Smooth muscle cell (in vitro differentiated cells): ENCODE measurements at regions not wholly inside any gene's neighbourhood (a gene's known extent, or its start where the extent isn't known, plus 50 kb on each side); places are given as distances from the start of the nearest gene placed in this dataset.

ENCODE experiments used
- DNase-seq: peaks from one replicate; lab custom pipeline; 2025; ENCODE audit not compliant: unreplicated experiment; lab: John Stamatoyannopoulos, UW
- H2AFZ ChIP-seq: fragments of 200-600 bp; sonication (generic); 2 replicates; pipeline ENCODE4 v1.6.0; 2016; ENCODE audit warnings: antibody characterized with exemption, low read depth, mild to moderate bottlenecking
- H3F3A ChIP-seq: fragments of 200-600 bp; sonication (generic); 2 replicates; pipeline ENCODE4 v1.6.0; 2017; ENCODE audit warnings: antibody characterized with exemption, low read depth
- H3K27ac ChIP-seq: fragments of 200-600 bp; sonication (generic); 2 replicates; pipeline ENCODE4 v1.5.1; 2016; ENCODE audit warnings: low read depth, mild to moderate bottlenecking
- H3K27me3 ChIP-seq: fragments of 200-600 bp; sonication (generic); 2 replicates; pipeline ENCODE4 v1.6.1; 2016; ENCODE audit warnings: low read depth, mild to moderate bottlenecking
- H3K36me3 ChIP-seq: fragments of 200-600 bp; sonication (generic); 2 replicates; pipeline ENCODE4 v1.5.1; 2016; ENCODE audit warnings: low read depth
- H3K4me1 ChIP-seq: fragments of 200-600 bp; sonication (generic); 2 replicates; pipeline ENCODE4 v1.5.1; 2016; ENCODE audit warnings: low read depth
- H3K4me2 ChIP-seq: fragments of 200-600 bp; sonication (generic); 2 replicates; pipeline ENCODE4 v1.6.0; 2016; ENCODE audit warnings: mild to moderate bottlenecking
- H3K4me3 ChIP-seq: fragments of 200-600 bp; sonication (generic); 2 replicates; pipeline ENCODE4 v1.5.1; 2016; ENCODE audit warnings: mild to moderate bottlenecking
- H3K79me2 ChIP-seq: fragments of 200-600 bp; sonication (generic); 2 replicates; pipeline ENCODE4 v1.6.0; 2016; ENCODE audit warnings: low read depth, mild to moderate bottlenecking
- H3K9ac ChIP-seq: fragments of 200-600 bp; sonication (generic); 2 replicates; pipeline ENCODE4 v1.6.0; 2016; ENCODE audit warnings: low read depth
- H3K9me3 ChIP-seq: fragments of 200-600 bp; sonication (generic); replicated peaks from 2 replicates; pipeline ENCODE4 v1.5.1; 2016; ENCODE audit warnings: low read depth
- H4K20me1 ChIP-seq: fragments of 200-600 bp; sonication (generic); 2 replicates; pipeline ENCODE4 v1.6.0; 2016; ENCODE audit warnings: low read depth
- CTCF ChIP-seq: fragments of 200-600 bp; sonication (generic); IDR thresholded peaks from 2 replicates; pipeline ENCODE4 v1.5.1; 2017; ENCODE audit warnings: borderline replicate concordance, mild to moderate bottlenecking, antibody characterized with exemption; ENCODE audit not compliant: insufficient read depth, poor library complexity, severe bottlenecking
- WGBS: methylation state at CpG from one replicate; pipeline ENCODE4 v1.1.7; 2016; ENCODE audit warnings: low lambda C conversion rate; 5-methylcytosine and 5-hydroxymethylcytosine counted together

DNA sequence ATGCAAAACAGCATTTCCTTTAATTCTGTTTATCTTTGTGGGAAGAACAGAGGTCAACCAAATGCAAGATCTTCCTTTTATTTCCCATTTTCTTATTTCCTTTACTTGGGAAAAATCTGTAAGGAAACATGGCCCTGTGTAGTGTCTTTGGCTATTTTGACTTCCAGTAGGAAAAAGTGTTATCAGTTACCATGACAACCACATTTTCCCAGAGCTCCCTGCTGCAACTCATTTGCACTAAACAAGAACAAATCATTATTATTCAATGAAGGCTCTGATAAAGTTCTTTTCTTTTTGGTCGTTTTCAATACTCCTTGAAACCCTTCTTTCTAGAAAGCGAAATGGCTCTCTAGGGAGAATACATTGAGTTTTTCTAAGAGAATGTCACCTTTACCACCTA, 117.2 kb upstream of the DDX53 start:
- no peak overlapping the region for H3K27ac ChIP-seq
- H3K4me2 ChIP-seq, result no peak overlapping the region
- no peaks in the 10 kb centered on the region for H4K20me1 ChIP-seq
- H3F3A ChIP-seq, result no peaks in the 10 kb centered on the region
- H3K27me3 ChIP-seq, result no peaks in the 10 kb centered on the region
- H2AFZ ChIP-seq, result no peak overlapping the region
- H3K79me2 ChIP-seq, result no peaks in the 10 kb centered on the region
- H3K4me3 ChIP-seq, result no peak overlapping the region
- WGBS, result 57% methylated on average over 2 of the region's 2 CpGs
- H3K9me3 ChIP-seq, result no peaks in the 10 kb centered on the region
- no peaks in the 10 kb centered on the region for H3K4me1 ChIP-seq
- H3K36me3 ChIP-seq, result no peaks in the 10 kb centered on the region
- TF ChIP-seq CTCF, result no peak
- H3K9ac ChIP-seq, result no peak overlapping the region
- no peak for DNase-seq

- 79% methylated on average over 3 of the region's 3 CpGs for WGBS
- H3K27ac ChIP-seq, result no peak overlapping the region
- no peaks in the 10 kb centered on the region for H4K20me1 ChIP-seq
- no peak overlapping the region for H2AFZ ChIP-seq
- no peaks in the 10 kb centered on the region for H3K36me3 ChIP-seq
- H3K79me2 ChIP-seq, result no peaks in the 10 kb centered on the region
- H3K9me3 ChIP-seq, result no peaks in the 10 kb centered on the region
- H3F3A ChIP-seq, result no peaks in the 10 kb centered on the region
- TF ChIP-seq CTCF, result no peak
- no peaks in the 10 kb centered on the region for H3K4me1 ChIP-seq
- H3K27me3 ChIP-seq, result no peaks in the 10 kb centered on the region
- no peak overlapping the region for H3K9ac ChIP-seq
- H3K4me3 ChIP-seq, result no peak overlapping the region
- no peak for DNase-seq
- no peak overlapping the region for H3K4me2 ChIP-seq
Measured at GRCh38 chrX:22889819-22890218, 109.9 kb upstream of the DDX53 start.

GRCh38 chrX:22912616-22913015, 87.1 kb upstream of the DDX53 start:
- no peaks in the 10 kb centered on the region for H3K4me1 ChIP-seq
- H3K27ac ChIP-seq, result no peak overlapping the region
- H2AFZ ChIP-seq, result no peak overlapping the region
- H3K79me2 ChIP-seq, result no peaks in the 10 kb centered on the region
- no peaks in the 10 kb centered on the region for H3F3A ChIP-seq
- no peaks in the 10 kb centered on the region for H3K27me3 ChIP-seq
- WGBS, result 69% methylated on average over 3 of the region's 3 CpGs
- H3K36me3 ChIP-seq, result no peaks in the 10 kb centered on the region
- no peak for TF ChIP-seq CTCF
- no peak overlapping the region for H3K9ac ChIP-seq
- no peak for DNase-seq
- H3K4me2 ChIP-seq, result no peak overlapping the region
- no peak overlapping the region for H3K4me3 ChIP-seq
- H3K9me3 ChIP-seq, result no peaks in the 10 kb centered on the region
- no peaks in the 10 kb centered on the region for H4K20me1 ChIP-seq

- H3F3A ChIP-seq, result no peaks in the 10 kb centered on the region
- no peak for DNase-seq
- H3K27ac ChIP-seq, result no peak overlapping the region
- WGBS, result 85% methylated on average over 5 of the region's 5 CpGs
- no peak overlapping the region for H2AFZ ChIP-seq
- H3K4me3 ChIP-seq, result no peak overlapping the region
- H3K4me2 ChIP-seq, result no peak overlapping the region
- no peaks in the 10 kb centered on the region for H3K9me3 ChIP-seq
- H3K27me3 ChIP-seq, result no peaks in the 10 kb centered on the region
- TF ChIP-seq CTCF, result no peak
- H3K79me2 ChIP-seq, result no peaks in the 10 kb centered on the region
- no peak overlapping the region for H3K9ac ChIP-seq
- no peaks in the 10 kb centered on the region for H3K36me3 ChIP-seq
- H3K4me1 ChIP-seq, result no peaks in the 10 kb centered on the region
- no peaks in the 10 kb centered on the region for H4K20me1 ChIP-seq
Measured at GRCh38 chrX:22922961-22923360, 76.8 kb upstream of the DDX53 start.
